Fibroblast of mammary gland (primary cell): ENCODE measurements at regions not wholly inside any gene's neighbourhood (a gene's known extent, or its start where the extent isn't known, plus 50 kb on each side); places are given as distances from the start of the nearest gene placed in this dataset.

Experiments used
- DNase-seq: peaks from one replicate; pipeline ENCODE4 v3.0.0-alpha.2; 2010; ENCODE audit warnings: low read depth
- H3K4me3 ChIP-seq: 2 replicates; pipeline ENCODE4 v1.5.1; 2011; ENCODE audit warnings: low read depth, mild to moderate bottlenecking, low read length, moderate library complexity; ENCODE audit not compliant: control insufficient read depth
- CTCF ChIP-seq: conservative IDR thresholded peaks from 2 replicates; pipeline ENCODE4 v1.5.1; 2011; ENCODE audit warnings: low read depth, low read length, inconsistent platforms; ENCODE audit not compliant: control insufficient read depth, insufficient read depth

- no peak for DNase-seq
- no peak overlapping the region for H3K4me3 ChIP-seq
- TF ChIP-seq CTCF, result no peak
These were observed 312.1 kb upstream of the MYT1L start for GRCh38 chr2:2642906-2643890.

DNA sequence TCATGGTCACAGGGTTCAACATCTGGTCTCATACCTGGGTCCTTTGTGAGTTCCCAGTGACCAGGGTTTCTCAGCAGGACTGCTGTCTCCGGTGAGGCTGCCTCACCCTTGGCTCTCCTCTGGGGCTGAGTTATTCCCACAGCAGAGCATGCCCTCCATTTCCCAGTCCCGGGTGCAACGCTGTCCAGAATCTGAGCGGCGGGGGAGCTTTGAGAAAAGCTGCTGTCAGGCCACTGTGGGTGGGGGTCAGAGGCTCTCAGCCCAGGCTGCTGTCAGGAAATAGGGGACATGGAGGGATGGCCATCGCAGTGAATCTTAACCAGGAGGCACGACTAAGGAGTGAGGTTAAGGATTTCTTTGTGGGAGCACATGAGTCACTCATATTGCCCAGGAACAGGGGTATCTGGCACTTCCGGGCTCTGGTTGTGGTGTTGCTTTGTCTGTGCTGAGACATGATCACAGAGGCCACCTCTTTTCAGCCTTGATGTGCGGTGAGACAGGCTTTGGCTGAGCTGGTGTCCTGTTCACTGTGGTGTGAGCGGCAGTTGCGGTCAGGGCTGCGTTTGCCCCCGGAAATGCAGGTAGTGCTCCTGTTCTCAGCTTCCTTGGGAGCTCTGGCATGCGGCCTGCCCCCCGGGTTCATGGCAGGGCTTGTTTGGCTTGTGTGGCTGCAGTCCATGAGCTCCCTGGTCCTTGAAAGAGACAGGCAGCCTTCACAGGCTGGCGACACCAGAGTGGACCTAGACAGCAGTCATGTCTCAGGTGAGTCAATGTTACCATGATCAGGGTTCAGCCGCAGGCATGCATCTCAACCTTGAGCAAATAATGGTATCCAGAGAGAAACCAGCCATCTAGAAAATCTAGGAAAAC, 310.7 kb upstream of the MYT1L start:
- TF ChIP-seq CTCF, result no peak
- H3K4me3 ChIP-seq, result no peak overlapping the region
- DNase-seq, result no peak

GRCh38 chr2:2640818-2641217, 309.7 kb upstream of the MYT1L start:
- TF ChIP-seq CTCF, result no peak
- no peak for DNase-seq
- H3K4me3 ChIP-seq, result no peak overlapping the region

- H3K4me3 ChIP-seq, result no peak overlapping the region
- no peak for DNase-seq
- TF ChIP-seq CTCF, result no peak
These were observed 309.3 kb upstream of the MYT1L start for GRCh38 chr2:2640371-2640770.

DNA sequence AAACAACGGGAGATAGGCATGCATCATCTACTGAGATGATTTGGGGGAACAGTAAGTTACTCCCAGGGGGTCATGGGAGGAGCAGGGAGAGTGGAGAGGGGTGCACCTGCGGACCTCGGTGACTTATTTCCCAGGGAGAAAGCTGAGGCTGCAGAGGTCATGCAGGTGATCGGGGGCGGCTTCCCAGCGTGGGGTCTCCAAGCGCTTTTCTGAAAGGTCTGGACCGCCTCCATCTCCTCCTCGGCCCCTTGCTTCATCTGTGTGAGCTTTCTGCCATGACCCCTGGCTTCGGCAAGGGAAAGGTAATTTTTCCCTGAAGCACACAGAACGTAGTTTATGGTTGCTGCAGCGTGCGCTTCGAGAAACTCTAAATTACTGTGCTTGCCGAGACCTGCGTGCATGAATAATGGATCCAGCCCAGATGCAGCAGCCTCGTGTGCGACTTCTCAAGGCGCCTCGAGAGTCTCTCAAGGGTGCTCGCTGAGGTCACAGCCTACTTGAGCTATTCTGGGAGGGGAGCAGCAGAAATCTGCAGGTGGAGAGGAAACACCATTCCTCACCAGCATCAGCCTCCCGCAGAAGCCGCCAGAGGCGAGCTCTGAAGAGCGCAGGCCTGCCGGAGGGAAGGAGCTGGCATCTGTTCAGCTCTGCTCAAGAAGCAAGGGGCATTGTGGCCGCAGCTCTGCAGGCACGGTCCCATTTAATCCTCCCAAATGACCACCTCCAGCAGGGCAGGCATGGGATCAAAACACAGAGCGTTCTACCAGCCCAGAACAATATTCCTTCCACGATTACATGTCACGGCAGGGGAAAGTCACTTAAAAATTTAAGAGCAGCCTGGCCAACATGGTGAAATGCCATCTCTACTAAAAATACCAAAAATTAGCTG, 308.4 kb upstream of the MYT1L start:
- no peak for DNase-seq
- TF ChIP-seq CTCF, result no peak
- H3K4me3 ChIP-seq, result no peak overlapping the region
